ENCODE measurements at regions not wholly inside any gene's neighbourhood (a gene's known extent, or its start where the extent isn't known, plus 50 kb on each side); places are given as distances from the start of the nearest gene placed in this dataset.

- TF ChIP-seq, protein P1, sequence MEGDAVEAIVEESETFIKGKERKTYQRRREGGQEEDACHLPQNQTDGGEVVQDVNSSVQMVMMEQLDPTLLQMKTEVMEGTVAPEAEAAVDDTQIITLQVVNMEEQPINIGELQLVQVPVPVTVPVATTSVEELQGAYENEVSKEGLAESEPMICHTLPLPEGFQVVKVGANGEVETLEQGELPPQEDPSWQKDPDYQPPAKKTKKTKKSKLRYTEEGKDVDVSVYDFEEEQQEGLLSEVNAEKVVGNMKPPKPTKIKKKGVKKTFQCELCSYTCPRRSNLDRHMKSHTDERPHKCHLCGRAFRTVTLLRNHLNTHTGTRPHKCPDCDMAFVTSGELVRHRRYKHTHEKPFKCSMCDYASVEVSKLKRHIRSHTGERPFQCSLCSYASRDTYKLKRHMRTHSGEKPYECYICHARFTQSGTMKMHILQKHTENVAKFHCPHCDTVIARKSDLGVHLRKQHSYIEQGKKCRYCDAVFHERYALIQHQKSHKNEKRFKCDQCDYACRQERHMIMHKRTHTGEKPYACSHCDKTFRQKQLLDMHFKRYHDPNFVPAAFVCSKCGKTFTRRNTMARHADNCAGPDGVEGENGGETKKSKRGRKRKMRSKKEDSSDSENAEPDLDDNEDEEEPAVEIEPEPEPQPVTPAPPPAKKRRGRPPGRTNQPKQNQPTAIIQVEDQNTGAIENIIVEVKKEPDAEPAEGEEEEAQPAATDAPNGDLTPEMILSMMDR (IDR thresholded peaks at IDR 0.05), result no peak
- no peak for TF ChIP-seq EZH2 (IDR thresholded peaks at IDR 0.05; ENCODE audit: borderline replicate concordance, insufficient read depth, low read depth, low read length, poor library complexity, severe bottlenecking)
These were observed 125.5 kb downstream of the TFCP2L1 start for GRCh38 chr2:121159291-121160071.

Data from B cell (primary cell).